Activated T-cell treated with anti-CD3 and anti-CD28 coated beads for 24 hours (primary cell): ENCODE measurements at regions not wholly inside any gene's neighbourhood (a gene's known extent, or its start where the extent isn't known, plus 50 kb on each side); places are given as distances from the start of the nearest gene placed in this dataset.
A peak's percentile ranks its signal among the peaks of the same experiment; 100 is the strongest.

Source experiments
- DNase-seq: peaks from one replicate; pipeline ENCODE4 v3.0.0-alpha.2; 2020; ENCODE audit warnings: low read depth

DNA sequence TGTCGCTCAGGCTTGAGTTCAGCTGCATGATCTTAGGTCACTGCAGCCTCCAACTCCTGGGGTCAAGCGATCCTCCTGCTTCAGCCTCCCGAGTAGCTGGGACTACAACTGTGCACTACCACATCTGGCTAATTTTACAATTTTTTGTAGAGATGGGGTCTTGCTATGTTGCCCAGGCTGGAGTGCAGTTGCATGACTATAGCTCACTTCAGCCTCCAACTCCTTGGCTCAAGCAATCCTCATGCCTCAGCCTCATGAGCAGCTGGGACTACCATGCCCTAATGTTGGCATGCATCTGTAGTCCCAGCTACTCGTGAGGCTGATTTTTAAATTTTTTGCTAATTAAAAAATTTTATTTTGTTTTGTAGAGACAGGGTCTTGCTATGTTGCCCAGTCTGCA is 101.9 kb upstream of the NPTX2 start:
- no peak for DNase-seq

DNA sequence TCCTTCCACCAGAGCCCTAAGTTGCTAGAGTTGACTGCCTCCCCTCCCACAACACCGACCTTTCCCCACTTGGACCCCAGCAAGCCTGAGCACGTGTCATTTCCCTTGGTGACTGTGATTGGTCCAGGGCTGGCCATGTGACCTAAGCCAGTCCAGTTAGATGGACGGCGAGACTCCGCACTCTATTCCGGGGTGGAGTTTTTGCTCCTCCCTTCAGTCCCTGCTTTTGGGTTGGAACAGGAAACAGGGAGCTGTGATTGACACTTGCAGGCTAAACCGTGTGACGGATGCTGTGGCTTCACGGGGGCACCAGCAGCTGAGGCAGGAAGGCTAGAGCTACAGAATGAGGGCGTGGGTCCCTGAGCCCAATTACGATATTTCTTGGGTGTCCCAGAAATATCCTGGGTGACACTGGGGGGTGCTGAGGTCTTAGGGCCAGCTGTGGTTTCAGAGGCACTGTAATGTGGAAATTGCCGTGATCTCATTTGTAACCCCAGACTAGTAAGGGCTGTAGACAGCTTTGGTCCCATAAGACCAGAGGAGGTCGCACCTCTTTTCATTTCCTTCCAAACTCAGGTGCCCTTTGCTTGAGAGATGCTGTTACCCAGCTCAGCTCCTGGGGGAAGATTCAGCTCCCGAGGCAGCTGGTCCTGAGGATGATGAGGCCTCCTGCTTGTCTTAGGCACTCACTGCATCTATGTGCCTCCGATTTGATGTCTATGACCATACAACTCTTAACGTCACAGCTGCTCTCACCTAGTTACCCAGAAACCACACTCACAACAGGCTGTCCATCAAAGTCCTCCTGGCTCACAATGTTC is 102.7 kb upstream of the NPTX2 start:
- no peak for DNase-seq

DNA sequence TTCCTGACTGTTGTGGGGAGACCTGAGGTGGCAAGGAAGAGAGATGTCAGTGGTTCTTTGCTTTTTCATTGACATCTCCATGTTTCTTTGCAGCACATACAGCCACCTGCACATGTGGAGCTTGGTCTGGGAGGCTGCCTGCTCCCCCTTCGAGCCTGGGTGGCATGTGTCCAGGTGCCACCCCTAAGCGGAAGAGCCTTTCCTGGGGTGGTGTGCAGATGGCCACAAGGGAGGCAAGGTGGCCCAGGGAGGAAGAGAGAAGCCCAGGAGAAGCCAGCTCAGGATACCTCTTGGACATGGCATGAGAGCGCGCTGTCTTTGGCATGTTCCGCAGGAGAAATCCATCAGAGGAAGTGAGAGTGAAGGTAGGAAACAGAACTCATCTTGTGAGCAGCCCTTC is 105.9 kb upstream of the NPTX2 start:
- DNase-seq = no peak

DNA sequence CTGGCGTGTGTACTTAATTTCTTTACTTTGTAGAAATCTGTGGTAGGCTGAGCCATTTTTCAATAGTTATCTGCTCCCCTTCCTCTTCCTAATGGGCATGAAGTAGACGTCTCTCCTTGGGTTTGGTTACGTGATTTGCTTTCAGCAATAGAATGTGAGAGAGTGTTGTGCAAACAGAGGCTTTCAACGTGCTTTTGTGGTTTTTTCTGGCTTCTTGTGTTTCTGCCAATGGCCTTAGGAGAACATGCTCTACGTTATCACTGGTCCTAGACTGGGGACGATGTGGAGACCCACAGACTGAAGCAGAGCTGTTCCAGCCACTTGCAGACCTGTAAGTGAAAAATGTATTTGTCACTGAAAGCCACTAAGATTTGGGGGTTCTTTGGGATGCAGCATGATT is 107.2 kb upstream of the NPTX2 start:
- DNase-seq = no peak

DNA sequence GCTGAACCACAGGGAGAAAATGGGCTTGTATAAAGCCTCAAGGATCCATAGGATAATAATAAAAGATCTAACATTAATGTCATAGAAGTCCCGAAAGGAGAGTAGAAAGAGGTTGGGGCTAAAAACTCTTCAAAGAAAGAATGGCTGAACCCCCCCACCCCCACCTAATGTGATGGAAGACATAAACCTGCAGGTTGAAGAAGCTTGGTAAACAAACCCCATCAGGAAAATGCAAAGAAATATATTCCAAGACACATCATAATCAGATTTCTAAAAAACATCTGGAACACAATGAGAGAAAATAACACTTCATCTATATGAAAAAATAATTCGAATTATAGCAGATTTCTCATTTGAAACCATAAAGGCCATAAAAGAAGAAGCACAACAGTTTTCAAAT is 105.6 kb upstream of the BAIAP2L1 start:
- no peak for DNase-seq

DNA sequence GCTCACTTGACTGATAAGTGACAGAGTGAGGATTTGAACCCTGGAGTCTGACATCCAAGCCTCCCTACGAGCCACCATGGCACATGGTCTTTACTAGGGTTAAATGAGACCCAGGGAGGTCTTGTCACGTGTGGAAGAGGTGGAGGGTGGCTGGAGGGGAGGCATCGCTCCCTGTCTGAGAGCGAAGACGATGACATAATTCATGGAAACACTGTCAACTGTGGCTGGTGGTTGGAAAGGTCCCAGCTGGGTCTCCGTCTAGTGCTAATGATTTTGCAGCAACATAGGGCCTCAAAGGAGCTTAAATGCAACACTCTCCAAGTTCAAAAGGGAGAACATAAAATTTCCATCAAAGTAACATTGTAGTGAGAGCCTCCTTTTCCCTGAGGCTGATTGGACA is 99.9 kb upstream of the BAIAP2L1 start:
- no peak for DNase-seq

DNA sequence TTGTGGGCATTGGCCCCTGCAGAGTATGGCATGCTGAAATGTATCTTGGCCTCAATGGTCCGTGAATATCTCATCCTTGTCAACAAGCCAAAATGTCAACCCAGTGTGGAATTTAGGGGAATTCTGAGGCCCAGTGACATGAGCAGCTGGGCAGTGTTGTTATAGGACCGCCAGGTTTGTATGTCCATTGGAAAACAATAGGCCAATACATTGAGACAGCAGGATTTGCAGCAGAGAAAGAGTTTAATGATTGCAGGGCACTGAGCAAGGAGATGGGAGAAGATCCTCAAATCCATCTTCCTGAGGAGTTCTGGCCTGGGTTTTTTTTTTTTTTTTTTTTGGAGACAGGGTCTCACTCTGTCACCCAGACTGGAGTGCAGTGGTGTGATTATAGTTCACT is 95.7 kb upstream of the BAIAP2L1 start:
- DNase-seq = no peak

DNA sequence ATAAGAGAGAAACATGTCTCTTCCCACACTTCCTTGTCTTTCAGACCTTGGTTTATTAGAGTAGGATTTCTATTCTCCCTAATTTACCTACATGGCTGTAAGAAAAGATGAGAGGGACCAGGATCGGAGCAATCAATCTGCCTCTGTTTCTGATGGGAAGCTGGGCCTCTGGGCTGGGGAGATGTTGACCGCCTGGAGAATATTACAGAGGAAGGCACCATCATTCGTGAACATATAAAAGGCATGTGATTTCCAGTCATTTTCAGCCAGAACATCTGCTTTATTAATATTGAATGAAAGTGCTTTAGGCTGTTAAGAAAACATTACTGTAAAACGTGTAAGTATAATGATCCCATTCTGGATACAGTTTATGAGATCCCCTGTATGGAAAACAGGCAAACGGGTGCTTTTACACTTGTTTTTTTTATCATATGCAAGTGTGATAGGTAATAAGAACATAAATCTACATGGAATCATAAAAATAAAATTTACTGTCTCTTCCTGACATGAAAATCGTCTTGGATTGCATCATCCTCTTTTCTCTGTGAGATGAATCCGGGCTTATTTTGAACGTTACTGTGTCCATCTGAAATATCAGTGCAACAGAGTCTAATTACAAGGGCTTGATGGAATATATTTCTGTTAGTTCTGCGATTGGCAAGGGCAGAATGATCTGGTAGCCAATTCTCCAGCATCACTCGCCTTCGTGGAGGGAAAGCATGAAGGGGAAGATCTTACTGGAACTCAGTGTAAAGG is 94.5 kb upstream of the BAIAP2L1 start:
- no peak for DNase-seq

DNA sequence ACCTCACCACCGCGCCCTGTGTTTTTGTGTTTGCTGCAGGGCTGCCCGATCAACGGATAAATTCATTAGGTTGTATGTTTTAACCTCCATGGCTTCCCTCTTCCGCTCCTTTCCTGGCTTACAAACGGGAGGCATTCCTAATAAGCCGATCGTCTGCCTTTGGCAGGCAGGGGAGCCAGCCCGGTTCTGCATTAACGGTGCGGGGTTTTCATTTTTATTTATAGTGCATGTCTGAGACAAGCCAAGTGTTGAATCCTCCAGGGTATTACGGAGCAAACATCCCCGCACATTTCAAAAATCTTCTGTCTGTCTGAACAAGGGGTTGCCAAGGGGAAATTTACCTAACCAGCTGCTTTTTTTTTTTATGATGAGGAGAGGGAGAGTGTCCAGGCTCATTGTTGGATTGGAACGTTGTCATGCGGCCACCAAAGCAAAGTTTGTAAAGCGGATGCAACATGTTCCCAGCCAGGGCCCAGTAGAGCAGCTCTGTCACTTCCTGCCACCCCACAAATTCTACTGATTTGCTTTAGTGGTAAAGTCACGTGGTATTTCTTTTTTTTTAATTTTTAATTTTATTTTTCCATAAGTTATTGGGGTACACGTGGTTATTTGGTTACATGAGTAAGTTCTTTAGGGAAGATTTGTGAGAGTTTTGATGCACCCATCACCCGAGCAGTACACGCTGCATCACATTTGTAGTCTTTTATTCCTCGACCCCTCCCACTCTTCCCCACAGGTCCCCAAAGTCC is 92.3 kb upstream of the BAIAP2L1 start:
- DNase-seq = no peak

DNA sequence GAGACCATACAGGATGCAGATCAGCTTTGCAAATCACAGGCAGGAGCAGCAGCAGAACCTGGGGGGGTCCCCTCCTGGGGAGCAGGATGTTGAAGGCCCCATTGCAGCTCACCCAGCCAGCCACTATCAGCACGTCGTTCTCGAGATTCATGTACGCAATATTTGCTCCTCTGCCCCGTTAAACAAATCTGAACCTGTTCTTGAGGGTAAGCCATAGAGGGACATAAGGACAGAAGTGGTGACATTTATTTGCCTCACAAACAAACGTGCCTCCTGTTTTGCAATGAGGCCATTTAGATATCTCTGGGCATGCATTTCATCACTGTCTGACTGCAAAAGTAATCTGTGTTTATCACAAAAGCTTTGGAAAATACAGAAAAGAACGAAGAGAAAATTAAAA is 87.3 kb upstream of the BAIAP2L1 start:
- no peak for DNase-seq

DNA sequence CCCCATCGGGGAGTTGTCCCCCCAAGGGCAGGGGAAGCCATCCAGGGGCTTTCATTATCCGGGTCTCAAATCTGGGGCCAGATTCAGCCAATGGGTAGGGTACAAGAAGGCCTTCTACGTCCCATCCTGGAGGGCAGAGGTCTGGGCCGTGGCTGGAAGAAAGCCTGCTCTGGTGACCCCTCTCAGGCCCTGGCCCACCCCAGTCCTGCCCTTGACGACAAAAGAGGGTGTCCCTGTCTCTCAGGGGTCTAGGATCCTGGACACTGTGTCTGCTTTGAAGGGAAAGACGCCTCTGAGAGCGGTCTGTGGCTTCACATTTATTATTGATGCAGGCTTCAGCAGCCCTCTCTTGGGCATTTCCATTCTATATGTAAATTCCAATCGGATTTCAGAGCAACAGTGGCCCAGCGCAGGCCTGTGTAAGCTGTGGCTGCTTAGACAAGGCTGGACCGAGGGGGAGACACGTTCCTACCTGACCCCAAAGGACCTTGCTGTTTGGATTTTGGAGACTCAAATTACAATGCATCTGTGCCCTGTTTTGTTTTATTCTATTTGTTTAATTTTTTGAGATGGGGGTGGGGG is 83.2 kb upstream of the BAIAP2L1 start:
- DNase-seq = no peak

DNA sequence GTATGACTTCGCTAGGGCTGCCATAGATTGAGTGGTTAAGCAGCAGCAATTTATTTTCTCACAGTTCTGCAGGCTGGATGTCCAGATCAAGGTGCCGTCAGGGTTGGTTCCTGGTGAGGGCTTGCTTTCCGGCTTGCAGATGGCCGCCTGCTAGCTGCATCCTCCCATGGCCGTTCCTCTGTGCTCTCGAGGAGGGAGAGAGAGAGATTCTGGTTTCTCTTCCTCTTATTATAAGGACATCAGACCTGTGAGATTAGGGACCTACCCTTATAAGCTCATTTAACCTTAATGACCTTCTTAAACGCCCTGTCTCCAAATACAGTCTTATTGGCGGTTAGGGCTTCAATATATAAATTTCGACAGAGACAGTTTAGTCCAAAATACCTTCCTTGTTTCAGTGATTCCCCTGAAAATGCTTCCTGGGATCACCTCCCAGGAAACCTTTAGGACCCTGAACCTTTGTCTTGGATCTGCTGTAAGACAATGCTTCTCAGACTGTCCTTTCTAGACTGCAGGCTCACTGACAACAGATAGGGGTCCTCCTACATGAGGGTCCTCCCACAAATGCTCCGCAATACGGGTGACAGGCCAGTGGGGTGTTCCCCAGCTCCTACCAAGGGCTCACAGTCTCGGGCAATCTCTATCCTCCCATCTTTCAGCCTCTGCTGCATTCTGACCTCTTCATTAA is 82.5 kb upstream of the BAIAP2L1 start:
- no peak for DNase-seq

DNA sequence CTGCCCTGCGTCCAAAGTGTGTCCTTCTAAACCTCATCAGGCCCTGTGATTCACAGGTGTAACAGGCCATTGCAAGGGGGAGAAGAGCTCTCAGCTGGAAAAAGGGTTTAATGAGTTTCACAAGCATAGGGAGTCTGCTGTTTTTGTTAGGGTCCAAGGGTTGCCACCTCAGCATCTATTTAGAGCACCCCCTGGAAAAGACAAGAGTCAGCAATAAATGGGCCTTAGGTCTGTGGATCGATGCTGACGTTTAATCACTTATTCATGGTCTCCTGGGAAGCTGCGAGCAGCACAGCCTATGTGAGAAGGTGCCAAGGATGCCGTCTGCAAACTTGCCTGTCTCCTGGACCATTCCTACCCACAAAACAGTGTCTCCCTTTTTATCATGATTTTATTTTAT is 78.4 kb upstream of the BAIAP2L1 start:
- DNase-seq = no peak

DNA sequence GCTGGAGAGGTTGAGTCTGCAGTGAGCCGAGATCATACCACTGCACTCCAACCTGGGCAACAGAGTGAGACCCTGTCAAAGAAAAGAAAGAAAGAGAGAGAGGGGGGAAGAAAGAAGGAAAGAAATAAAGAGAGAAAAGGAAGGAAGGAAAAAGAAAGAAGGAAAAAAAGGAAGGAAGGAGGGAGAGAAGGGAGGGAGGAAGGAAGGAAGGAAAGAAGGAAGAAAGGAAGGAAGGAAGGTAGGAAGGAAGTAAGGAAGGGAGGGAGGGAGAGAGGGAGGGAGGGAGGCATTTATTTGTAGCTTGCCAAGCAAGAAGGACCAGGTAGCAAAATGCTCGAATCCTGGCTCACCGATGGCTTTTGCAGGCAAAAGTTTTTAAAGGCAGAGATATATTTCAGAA is 74.5 kb upstream of the BAIAP2L1 start:
- no peak for DNase-seq

DNA sequence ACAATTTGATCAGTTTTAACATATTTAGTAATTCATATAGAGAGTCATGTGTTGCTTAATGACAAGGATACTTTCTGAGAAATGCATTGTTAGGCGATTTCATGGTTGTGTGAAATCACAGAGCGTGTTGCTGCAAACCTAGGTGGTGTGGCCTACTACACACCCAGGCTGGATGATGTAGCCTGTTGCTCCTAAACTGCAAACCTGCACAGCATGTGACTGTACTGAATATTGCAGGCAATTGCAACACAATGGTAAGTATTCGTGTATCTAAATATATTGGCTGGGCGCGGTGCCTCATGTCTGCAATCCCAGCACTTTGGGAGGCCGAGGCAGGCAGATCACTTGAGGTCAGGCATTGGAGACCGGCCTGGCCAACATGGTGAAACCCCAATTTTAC is 73.7 kb upstream of the BAIAP2L1 start:
- no peak for DNase-seq

DNA sequence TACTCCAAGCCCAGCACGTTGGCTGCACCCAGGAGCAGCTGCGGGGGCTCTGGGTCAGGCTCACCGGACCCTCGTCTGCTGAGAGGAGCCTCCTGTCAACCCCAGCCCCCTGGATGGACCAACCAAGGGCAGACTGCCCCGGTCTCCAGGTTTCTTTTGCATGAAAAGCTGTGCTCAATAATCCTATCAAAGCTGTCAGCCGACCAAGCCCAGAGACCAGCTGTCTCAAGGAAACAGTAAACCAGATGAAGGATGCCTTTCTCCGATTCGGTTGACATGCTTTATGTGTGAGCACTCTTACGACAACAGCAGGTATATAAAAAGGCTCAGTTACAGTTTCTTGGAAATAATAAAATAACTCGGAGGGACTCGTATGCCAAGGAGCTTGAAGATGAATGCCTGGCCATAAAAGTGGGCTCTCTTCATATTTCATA is 71.6 kb upstream of the BAIAP2L1 start:
- DNase-seq = no peak

DNA sequence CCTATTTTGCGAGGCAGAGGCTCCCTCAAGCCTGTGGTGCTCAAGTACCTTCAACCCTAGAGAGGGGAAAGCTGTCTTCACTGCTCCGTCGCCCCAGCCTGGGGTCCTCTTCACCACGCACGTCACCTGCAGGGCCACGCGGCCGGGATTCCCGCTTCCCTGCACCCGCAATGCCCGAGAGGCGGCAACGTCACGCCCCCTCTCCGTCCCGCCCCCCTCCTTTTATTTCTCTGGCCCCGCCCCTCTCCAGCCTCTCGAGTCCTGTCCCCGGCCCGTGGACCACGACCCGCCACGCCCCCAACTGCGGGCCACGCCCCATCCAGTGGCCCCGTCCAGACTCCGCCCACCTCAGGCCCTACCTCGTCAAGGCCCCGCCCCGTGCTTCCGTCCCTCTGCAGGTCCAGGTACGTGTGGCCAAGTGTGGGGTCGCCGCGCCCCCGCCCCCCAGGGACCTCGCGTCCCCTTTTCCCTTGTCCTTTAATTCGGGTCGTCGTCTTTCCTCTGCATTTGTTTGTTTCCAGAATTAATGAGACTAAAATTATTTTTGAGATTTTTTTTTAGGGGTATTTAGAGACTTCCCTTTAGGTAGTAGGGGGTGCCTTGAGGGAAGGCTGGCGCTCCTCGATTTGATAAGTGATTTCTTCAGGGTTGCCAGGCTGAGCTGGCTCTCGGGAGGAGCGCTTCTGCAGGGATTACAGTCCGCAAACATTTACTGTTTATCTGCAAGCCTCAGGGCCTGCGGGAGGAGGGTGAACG is 69.8 kb upstream of the BAIAP2L1 start:
- peak; percentile 13 for DNase-seq

DNA sequence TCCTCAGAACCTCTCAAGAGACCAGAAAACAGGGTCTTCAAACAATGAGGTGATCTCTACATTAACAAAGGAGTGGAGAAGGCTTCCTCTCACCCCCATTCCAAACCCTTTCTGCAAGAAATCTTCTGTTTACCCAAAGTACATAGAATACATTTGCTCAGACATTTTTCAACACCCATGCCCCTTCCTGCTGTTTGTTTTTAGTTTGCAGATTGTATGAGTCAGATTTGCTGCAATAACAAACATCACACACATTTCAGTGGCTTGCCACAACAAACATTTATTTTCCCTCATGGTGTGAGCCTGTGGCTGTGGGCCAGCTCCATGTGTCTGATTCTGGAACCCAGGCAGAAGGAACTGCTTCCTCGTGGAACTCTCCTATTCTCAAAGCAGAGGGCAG is 68.2 kb upstream of the BAIAP2L1 start:
- DNase-seq = no peak

DNA sequence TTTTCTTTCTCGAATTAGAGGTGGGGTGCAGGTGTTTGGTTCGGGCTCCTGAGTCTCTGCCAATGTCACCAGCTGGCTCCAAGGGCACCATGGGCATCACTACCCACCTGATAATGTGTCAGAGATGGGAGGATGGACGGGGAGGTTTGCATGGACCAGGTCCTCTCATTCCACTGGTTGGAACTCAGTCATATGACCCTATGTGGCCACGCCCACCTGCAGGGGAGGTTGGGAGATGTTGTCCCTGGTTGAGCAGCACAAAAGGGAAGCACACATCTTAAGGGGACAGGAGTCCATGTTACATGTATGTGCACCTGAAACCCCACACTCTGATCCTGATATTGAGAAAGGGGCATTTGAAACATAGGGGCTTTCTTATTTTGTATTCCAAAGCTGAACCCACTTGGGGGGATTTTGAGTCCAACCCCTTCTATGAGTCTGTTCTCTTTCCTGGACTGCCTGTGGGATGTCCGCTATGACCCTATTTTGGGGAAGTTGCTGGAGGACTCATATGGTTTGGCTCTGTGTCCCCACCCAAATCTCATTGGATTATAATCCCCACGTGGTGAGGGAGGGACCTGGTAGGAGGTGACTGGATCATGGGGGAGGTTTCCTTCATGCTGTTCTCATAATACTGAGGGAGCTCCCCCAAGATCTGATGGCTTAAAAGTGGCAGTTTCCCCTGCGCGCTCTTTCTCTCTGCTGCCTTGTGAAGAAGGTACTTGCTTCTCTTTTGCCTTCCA is 66.9 kb upstream of the BAIAP2L1 start:
- no peak for DNase-seq

DNA sequence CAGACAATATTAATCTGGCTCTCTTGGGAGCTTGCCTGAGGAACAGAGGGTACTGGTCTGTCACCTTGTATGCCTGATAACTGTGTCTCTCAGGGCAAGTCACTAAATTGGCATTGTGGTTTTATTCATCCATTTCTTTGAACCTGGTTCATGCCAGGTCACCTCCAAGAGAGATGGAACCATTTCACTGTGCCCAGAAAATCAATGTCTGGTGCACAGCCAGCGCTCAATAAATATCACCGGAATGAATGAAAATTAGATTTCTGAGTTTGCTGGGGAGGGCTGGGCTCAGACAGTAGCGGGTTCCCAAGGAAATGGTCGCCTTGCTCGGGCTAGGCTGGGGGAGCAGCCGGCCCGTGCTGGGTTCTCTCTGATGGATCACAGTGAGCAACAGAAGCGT is 64.1 kb upstream of the BAIAP2L1 start:
- DNase-seq = no peak

DNA sequence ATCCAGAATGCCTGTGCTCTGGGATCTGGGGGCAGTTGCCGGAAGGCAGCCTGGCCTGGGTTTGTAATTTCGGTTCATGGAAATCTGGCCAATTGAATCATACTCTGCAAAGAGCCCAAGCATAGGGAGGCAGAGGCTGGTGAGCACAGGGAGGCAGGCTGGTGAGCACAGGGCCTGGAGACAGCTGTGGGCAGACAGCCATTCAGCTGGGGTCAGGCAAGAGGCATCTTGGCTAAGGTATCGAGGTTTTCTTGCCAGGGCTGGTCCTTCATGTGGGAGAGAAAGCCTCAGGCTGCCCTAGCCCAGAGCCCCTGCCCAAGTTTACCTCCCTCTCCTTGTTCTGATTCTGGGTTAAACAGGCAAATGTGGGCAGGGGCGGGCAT is 63.7 kb upstream of the BAIAP2L1 start:
- DNase-seq = no peak
